AG09319 (cell line): ENCODE measurements at regions not wholly inside any gene's neighbourhood (a gene's known extent, or its start where the extent isn't known, plus 50 kb on each side); places are given as distances from the start of the nearest gene placed in this dataset.

ENCODE experiments used
- DNase-seq: peaks from one replicate; pipeline ENCODE4 v3.0.0-alpha.2; 2010; ENCODE audit warnings: low read depth; ENCODE audit errors: extremely low read depth
- TF ChIP-seq, protein P1 (sequence below): IDR thresholded peaks from 2 replicates; pipeline ENCODE4 v1.5.1; 2011; ENCODE audit warnings: low read depth, mild to moderate bottlenecking, inconsistent platforms, low read length, moderate library complexity

DNA sequence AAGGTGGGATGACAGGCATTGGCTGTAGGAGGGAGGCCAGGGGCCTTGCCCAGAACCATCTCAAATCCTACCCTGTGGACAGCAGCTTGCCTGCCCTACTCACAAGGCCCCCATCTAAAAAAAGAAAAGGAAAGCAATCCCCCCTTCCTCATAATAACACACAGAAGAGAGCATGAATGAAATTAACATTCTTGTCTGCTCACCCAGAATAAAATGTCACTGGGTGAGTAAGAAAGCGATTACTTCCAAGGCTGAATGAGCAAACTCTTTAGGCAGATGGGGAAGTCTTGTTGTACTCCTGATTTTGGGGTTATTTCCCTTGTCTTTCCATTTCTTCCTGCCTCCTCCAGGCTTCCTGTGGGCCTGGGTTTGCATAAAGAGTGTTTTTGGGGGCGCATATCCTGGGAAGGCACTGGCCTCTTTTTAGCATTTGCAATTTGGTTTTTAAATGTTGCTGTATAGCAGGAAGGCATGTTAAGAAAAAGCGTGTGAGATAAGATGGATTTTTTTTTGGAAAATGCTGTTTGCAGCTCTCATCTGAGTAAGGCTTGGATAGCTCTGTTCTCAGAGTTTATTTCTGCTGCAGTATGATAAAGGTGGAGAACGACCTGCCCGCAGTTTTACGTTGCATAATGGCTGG, 248.3 kb upstream of the GATB start:
- TF ChIP-seq, protein P1, sequence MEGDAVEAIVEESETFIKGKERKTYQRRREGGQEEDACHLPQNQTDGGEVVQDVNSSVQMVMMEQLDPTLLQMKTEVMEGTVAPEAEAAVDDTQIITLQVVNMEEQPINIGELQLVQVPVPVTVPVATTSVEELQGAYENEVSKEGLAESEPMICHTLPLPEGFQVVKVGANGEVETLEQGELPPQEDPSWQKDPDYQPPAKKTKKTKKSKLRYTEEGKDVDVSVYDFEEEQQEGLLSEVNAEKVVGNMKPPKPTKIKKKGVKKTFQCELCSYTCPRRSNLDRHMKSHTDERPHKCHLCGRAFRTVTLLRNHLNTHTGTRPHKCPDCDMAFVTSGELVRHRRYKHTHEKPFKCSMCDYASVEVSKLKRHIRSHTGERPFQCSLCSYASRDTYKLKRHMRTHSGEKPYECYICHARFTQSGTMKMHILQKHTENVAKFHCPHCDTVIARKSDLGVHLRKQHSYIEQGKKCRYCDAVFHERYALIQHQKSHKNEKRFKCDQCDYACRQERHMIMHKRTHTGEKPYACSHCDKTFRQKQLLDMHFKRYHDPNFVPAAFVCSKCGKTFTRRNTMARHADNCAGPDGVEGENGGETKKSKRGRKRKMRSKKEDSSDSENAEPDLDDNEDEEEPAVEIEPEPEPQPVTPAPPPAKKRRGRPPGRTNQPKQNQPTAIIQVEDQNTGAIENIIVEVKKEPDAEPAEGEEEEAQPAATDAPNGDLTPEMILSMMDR, result no peak
- DNase-seq, result no peak

DNA sequence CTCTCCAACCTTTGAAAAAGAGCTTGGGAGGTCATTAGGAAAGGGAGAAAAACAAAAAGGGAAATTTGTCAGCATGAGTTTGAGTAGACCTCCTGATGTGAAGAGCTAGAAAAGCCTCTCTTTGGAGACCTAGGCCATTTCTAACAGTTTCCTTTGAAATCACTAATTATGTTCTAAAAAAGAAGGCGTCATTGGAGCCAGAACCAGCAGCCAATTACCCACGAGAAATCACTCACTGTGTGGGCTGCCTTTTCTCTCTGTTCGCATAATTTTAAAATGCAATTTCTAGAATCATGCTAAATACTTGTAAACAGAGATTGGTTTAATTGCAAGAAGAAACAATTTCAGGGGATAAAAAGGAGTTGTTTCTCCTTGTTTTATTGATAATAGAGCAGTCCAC, 246.3 kb upstream of the GATB start:
- TF ChIP-seq, protein P1, result no peak
- DNase-seq, result no peak

DNA sequence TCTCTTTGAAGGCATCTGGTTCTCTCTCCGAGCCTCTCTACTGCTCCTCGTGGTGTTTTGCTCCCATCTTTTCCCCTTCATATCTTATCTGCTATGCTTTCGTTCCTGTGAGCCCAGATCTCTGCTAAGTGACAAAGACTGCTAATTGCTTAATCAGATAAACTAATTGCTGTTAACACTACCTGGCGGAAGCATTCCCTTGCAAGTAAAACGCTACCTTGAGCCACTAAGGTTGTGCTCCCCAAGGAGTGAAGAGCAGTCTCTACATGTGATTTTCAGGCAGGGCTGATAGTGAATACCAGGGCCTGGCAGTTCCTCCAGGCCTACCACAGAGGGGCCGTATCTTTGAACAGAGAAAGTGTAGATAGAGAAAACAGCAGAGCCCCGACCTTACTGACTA, 244.0 kb upstream of the GATB start:
- TF ChIP-seq, protein P1, result no peak
- DNase-seq, result no peak

DNA sequence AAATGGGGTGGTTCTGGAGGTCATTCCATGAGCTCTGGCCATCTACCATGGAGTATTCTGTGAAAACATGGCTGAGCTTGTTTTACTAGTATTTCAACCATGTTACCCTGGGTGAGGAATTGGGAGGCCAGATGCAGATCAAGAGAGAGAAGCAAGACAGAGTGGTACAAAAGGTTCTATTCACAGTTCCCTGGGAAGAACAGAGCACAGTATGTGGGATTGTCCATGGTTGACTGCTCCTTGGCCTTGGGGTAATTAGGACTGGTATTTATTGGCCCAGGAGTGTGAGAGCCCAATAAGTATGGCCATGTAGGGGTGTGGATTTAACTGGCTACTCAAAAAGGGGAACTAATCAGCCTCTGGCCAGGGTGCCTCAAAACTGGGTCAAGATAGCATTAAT, 239.7 kb upstream of the GATB start:
- no peak for DNase-seq
- TF ChIP-seq, protein P1, result no peak

DNA sequence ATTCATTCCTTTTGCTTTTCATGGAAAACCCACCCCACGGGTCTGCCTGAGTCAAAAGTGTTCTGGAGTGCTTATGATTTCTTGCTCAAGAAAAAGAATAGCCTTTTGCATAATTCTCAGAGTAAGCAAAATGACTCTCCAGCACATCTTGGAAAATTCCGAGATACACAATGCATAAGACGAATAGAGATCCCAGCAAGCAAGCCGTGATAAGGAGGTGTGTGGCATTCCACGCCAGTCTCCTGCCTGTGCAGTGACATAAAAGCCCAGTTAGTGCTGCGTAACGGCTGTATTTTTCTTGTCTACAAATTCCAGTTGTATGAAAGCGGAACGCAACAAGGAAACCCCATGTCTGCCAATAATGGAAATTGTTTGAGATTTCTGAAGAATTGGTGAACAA, 237.9 kb upstream of the GATB start:
- no peak for DNase-seq
- TF ChIP-seq, protein P1, result no peak

DNA sequence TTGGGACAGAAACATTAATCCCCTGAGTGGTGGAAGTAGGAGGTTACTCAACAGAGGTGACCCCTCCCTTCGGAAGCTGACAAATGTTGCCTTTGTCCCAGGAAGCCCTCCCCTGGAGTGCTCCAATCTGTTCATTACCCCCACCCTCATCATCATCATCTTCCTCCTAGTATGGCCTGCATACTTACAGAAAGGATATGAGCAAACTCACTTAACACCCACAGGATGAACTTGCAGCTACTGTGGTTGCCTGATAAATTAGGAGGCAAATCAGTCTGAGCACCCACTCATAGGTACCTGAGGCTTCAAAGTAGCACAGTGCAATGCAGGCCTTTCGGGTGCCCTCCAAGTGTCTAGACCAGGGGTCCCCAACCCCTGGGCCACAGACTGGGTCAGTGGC, 236.7 kb upstream of the GATB start:
- TF ChIP-seq, protein P1, result no peak
- DNase-seq, result no peak

DNA sequence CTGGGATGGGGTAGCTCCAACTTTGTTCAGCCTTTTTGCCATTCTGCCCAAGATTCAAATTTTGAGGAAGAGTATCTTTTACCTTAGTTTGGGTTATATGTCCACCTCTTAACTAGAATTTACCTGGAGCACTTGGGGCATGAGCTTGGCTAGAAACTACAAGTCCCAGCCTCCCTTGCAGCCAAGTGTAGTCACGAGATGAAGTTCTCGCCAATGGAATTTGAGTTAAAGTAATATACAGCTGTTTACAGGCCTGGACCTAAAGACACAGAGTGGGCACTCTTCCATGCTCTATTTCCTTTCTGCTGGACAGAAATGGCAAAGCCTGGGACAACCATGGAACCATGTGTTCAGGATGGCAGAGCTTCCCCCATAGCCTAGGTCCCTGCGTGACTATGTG, 233.6 kb upstream of the GATB start:
- DNase-seq, result no peak
- TF ChIP-seq, protein P1, result no peak
